Activated CD8-positive, alpha-beta T cell treated with anti-CD3 and anti-CD28 coated beads for 36 hours (primary cell): ENCODE measurements at regions not wholly inside any gene's neighbourhood (a gene's known extent, or its start where the extent isn't known, plus 50 kb on each side); places are given as distances from the start of the nearest gene placed in this dataset.
"Not testable (repeated sequence)": the region's sequence is repeated elsewhere in the genome, so short reads cannot be mapped to it uniquely, and the experiment has no call there.

Source experiments
- ATAC-seq: fragments of 200-7000 bp; cut with Tn5 transposase; one replicate; pipeline ENCODE4 v1.10.0; 2021; ENCODE audit warnings: mild to moderate bottlenecking, moderate library complexity
- CTCF ChIA-PET: fragments of 350-600 bp; sonication (Branson Sonifier 250); formaldehyde crosslinking; loops from one replicate; lab custom pipeline; 2021; ENCODE audit warnings: antibody characterized with exemption; lab: Charles Lee
- POLR2A ChIA-PET: fragments of 350-600 bp; sonication (Branson Sonifier 250); formaldehyde crosslinking; loops from one replicate; lab custom pipeline; 2021; ENCODE audit warnings: antibody characterized with exemption; lab: Charles Lee
- DNase-seq: peaks from one replicate; pipeline ENCODE4 v3.0.0-alpha.2; 2020
- H3K27ac Mint-ChIP-seq: one replicate; pipeline ENCODE4 v1.8.0; 2021; ENCODE audit warnings: mild to moderate bottlenecking, mixed read lengths
- H3K27me3 Mint-ChIP-seq: one replicate; pipeline ENCODE4 v1.8.0; 2021; ENCODE audit warnings: mixed read lengths
- H3K36me3 Mint-ChIP-seq: one replicate; pipeline ENCODE4 v1.8.0; 2021; ENCODE audit warnings: low read depth, mixed read lengths
- H3K4me1 Mint-ChIP-seq: one replicate; pipeline ENCODE4 v1.8.0; 2021; ENCODE audit warnings: low read depth, mixed read lengths
- H3K4me3 Mint-ChIP-seq: one replicate; pipeline ENCODE4 v1.8.0; 2021; ENCODE audit warnings: mild to moderate bottlenecking, moderate library complexity, mixed read lengths
- H3K9me3 Mint-ChIP-seq: one replicate; pipeline ENCODE4 v1.8.0; 2021; ENCODE audit warnings: mixed read lengths
- intact Hi-C: fragments of 100-400 bp; cut with micrococcal nuclease; formaldehyde crosslinking; loops from one replicate; pipeline ENCODE4 v1.10.0; 2022
- TF ChIP-seq, protein P1 (sequence below): fragments of 200-600 bp; IDR thresholded peaks from one replicate; pipeline ENCODE4 v1.8.0; 2022; ENCODE audit warnings: antibody characterized with exemption, mild to moderate bottlenecking

DNA sequence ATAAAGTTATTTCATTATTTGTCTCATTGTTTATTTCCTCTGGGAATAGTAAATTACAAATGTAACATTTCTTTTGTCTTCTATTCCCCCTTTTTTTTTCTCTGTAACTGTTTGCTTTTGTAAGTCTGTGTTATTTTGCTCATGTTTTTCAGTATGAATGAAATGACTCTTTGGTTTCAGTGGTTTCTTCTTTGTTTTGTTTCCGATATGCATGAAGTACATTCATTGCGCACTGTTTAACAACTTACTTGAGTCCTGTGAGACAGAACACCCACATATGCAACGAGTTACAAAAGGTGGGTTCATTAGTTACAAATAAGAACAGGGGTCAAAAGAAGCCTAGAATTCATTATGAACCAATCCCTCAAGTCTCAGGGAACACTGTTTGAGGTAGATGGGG lies 175.0 kb upstream of the UGT8 start:
- ATAC-seq: no peak

GRCh38 chr4:114435116-114435515 lies 163.5 kb upstream of the UGT8 start:
- CTCF ChIA-PET: no interaction called here
- TF ChIP-seq, protein P1, sequence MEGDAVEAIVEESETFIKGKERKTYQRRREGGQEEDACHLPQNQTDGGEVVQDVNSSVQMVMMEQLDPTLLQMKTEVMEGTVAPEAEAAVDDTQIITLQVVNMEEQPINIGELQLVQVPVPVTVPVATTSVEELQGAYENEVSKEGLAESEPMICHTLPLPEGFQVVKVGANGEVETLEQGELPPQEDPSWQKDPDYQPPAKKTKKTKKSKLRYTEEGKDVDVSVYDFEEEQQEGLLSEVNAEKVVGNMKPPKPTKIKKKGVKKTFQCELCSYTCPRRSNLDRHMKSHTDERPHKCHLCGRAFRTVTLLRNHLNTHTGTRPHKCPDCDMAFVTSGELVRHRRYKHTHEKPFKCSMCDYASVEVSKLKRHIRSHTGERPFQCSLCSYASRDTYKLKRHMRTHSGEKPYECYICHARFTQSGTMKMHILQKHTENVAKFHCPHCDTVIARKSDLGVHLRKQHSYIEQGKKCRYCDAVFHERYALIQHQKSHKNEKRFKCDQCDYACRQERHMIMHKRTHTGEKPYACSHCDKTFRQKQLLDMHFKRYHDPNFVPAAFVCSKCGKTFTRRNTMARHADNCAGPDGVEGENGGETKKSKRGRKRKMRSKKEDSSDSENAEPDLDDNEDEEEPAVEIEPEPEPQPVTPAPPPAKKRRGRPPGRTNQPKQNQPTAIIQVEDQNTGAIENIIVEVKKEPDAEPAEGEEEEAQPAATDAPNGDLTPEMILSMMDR: no peak
- POLR2A ChIA-PET: no interaction called here
- DNase-seq (no peak), ATAC-seq (no peak)
- no peak overlapping the region for H3K27ac Mint-ChIP-seq
- peaks cover 4% of the 10 kb centered on the region for H3K27me3 Mint-ChIP-seq
- no peaks in the 10 kb centered on the region for H3K36me3 Mint-ChIP-seq
- H3K4me3 Mint-ChIP-seq: no peak overlapping the region
- intact Hi-C loops: no loop called here
- no peaks in the 10 kb centered on the region for H3K4me1 Mint-ChIP-seq
- peaks cover 4% of the 10 kb centered on the region for H3K9me3 Mint-ChIP-seq

More for the DNA sequence above, 175.0 kb upstream of the UGT8 start:
- no peak overlapping the region for H3K4me3 Mint-ChIP-seq
- TF ChIP-seq, protein P1: no peak
- H3K27me3 Mint-ChIP-seq: peaks cover 1% of the 10 kb centered on the region
- DNase-seq: no peak
- intact Hi-C loops: no loop called here
- H3K36me3 Mint-ChIP-seq: no peaks in the 10 kb centered on the region
- CTCF ChIA-PET: no interaction called here
- peaks cover 6% of the 10 kb centered on the region for H3K9me3 Mint-ChIP-seq
- no peak overlapping the region for H3K27ac Mint-ChIP-seq
- POLR2A ChIA-PET: no interaction called here
- no peaks in the 10 kb centered on the region for H3K4me1 Mint-ChIP-seq

- Mint-ChIP-seq H3K27me3 (peaks cover 4% of the 10 kb centered on the region), H3K9me3 (no peaks in the 10 kb centered on the region), H3K27ac (no peak overlapping the region), H3K36me3 (no peaks in the 10 kb centered on the region), H3K4me3 (no peak overlapping the region), H3K4me1 (no peaks in the 10 kb centered on the region)
- ChIA-PET POLR2A (no interaction called here), CTCF (no interaction called here)
- DNase-seq: no peak
- ATAC-seq: no peak
- intact Hi-C loops: no loop called here
- TF ChIP-seq, protein P1: no peak
Measured at GRCh38 chr4:114442856-114443255, 155.8 kb upstream of the UGT8 start.

- TF ChIP-seq, protein P1: no peak
- intact Hi-C loops: no loop called here
- Mint-ChIP-seq H3K27ac (no peak overlapping the region), H3K36me3 (no peaks in the 10 kb centered on the region), H3K9me3 (no peaks in the 10 kb centered on the region), H3K27me3 (peaks cover 4% of the 10 kb centered on the region), H3K4me3 (no peak overlapping the region), H3K4me1 (no peaks in the 10 kb centered on the region)
- DNase-seq: no peak
- no peak for ATAC-seq
- POLR2A ChIA-PET: no interaction called here
- CTCF ChIA-PET: no interaction called here
Measured at GRCh38 chr4:114444211-114444610, 154.4 kb upstream of the UGT8 start.

DNA sequence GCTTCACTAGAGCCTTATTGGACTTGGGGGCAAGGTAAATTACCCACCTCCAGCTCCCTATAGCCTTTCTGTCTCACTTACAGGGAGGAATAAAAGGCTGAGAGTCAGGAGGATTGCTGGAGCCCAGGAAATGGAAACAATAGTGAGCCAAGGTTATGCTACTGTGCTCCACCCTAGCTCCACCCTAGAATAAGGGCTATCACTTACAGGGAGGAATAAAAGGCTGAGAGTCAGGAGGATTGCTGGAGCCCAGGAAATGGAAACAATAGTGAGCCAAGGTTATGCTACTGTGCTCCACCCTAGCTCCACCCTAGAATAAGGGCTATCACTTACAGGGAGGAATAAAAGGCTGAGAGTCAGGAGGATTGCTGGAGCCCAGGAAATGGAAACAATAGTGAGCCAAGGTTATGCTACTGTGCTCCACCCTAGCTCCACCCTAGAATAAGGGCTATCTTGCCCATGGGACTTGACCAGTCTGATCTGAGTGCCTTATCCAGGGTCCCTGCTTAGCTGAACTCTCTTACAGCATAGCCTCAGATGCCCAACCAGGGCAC lies 150.6 kb upstream of the UGT8 start:
- H3K27ac Mint-ChIP-seq, DNase-seq, POLR2A ChIA-PET, H3K27me3 Mint-ChIP-seq, ATAC-seq, intact Hi-C loops, H3K9me3 Mint-ChIP-seq, CTCF ChIA-PET, H3K36me3 Mint-ChIP-seq, H3K4me3 Mint-ChIP-seq, H3K4me1 Mint-ChIP-seq: not testable (repeated sequence)

DNA sequence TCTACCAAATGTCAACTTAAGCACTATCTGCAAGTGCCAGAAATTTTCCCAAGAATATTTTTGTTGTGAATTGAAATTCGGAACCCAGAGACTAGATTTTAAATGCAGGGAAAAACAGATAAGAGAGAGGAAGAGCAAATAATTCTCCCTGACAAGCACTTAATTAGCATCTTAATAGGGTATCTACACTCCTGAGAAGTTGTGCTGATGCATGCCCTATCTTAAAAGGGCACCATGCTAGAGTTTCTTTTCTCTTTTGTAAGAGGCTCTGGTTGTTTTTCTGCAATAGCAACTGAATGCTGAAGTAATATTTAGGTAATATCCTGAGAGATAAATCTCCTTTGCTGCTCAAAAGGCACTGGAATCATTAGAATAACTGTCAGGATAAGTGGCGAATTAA lies 139.9 kb upstream of the UGT8 start:
- Mint-ChIP-seq H3K36me3 (no peaks in the 10 kb centered on the region), H3K4me1 (no peaks in the 10 kb centered on the region), H3K9me3 (no peaks in the 10 kb centered on the region), H3K27me3 (no peaks in the 10 kb centered on the region), H3K27ac (no peak overlapping the region), H3K4me3 (no peak overlapping the region)
- intact Hi-C loops: no loop called here
- ATAC-seq: no peak
- DNase-seq: no peak
- ChIA-PET POLR2A (no interaction called here), CTCF (no interaction called here)
- TF ChIP-seq, protein P1: no peak
